ENCODE measurements at regions not wholly inside any gene's neighbourhood (a gene's known extent, or its start where the extent isn't known, plus 50 kb on each side); places are given as distances from the start of the nearest gene placed in this dataset.
"Not testable (repeated sequence)": the region's sequence is repeated elsewhere in the genome, so short reads cannot be mapped to it uniquely, and the experiment has no call there.

DNA sequence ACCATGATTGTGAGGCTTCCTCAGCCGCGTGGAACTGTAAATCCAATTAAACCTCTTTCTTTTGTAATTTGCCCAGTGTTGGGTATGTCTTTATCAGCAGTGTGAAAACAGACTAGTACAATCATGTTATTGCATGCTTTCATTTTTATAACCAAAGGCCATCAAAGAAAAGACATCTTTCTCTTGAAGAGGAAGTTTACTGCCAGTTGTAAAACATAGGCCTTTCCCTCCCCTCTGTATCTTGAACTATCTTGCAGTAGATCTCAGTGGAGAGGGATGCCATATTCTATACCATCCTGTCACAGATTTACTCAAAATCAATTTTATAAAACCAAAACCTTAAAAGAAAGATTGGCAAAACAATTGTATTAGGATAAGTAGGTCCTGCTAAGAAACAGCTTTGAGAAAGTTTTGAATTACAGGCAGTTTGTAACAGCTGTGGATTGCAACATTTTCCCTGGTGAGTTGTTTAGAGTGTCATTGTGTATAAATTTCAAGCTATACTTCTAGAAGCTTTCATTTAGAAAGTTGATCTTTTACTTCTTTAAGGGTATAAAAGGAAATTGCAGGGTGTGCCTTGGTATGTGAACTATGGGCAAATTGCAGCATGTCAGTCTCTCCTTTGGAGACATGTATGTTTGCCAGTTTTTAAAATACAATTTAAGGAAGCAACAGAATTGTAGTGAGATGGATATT is 128.0 kb downstream of the ATP23 start:
- no peak for DNase-seq (ENCODE audit: low read depth)

DNA sequence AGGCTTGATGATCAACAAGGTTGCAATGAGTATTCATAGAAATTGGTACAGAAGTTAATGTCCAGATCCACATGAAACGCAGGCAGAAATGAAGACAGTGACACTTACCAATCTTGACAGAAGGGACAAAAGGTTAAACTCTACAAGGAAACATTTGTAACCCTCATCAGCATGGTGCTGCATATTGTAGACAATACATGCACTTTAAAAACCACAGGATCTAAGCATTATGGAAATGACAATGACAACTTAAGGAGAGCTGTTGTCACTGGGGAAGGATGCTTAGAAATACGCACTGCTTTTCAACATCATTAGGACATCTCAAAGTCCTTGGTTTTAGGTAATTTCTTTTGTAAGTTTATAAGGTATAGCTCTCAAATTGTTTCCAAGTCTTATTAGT is 130.6 kb downstream of the ATP23 start:
- no peak for DNase-seq (ENCODE audit: low read depth)

DNA sequence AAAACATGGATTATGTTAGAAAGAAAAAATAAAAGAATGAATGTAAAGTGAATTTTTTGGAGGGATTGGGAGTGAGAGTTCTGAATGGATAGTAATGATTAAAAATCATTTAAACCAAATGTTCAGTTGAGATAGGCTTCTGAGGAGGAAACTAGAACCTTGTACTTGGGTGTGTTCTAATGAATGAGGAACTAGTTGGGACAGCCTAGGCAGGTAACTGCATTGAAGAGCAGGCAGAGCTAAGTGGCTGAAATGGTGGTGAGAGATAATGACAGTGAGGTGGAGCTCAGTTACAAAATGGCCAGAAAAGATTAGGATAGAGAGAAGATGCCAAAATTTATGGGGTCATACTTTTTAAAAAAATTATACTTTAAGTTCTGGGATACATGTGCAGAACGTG is 132.9 kb downstream of the ATP23 start:
- DNase-seq (ENCODE audit: low read depth) = no peak

DNA sequence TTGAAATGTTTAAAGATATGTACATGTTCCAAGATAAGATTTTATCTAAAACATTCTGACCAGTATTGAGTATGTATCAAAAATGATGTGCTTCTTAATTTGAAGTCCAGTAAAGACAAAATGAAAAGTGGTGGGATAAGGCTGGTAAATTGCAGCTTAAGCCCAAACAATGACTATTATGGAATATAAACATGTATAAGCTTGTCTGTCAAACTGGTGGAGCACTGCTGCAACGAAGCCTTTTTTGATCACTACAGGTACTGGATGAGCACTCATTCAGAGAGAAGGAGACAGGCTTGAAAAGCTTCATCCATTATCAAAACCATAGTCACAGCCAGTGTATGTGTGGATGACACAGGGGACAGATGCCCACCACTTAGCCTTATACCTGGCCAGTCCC is 138.4 kb downstream of the ATP23 start:
- DNase-seq (ENCODE audit: low read depth) = no peak

DNA sequence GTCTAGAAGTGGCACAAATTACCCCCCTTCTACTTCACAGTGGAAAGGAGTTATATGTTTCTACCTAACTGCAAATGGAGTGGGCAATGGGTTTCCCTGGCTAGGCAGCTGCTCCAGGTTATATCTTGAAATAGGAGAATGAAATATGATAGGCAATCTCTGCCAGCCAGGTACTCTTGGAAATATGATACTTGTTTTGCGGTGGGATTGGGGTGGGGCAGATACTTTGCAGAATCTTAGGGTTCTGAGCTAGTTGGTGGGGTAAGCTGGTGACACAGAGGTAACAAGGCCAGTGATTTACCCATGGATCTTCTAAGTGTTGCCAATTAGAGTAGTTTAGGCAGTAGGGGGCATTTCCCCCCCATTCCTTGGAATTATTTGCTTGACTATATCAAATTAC is 140.1 kb downstream of the ATP23 start:
- DNase-seq (ENCODE audit: low read depth) = no peak

DNA sequence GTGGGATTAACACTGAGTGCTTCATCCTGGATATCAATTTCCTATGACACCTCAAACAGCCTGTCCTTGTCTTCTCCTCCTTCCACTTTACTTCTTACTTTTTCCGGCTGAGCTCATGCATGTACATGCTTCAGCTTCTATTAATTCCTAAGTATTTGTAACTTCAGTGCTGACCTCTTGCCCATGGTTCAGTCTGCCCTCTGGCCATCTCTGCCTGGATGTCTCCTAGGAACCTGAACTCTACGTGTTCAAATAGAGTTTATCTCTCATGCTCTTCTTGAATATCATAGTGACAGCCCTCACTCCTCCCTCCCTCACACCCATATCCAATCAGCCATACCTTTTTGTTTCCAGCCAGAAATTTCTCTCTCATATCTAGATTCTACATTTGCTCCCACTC is 141.6 kb downstream of the ATP23 start:
- DNase-seq (ENCODE audit: low read depth) = no peak

DNA sequence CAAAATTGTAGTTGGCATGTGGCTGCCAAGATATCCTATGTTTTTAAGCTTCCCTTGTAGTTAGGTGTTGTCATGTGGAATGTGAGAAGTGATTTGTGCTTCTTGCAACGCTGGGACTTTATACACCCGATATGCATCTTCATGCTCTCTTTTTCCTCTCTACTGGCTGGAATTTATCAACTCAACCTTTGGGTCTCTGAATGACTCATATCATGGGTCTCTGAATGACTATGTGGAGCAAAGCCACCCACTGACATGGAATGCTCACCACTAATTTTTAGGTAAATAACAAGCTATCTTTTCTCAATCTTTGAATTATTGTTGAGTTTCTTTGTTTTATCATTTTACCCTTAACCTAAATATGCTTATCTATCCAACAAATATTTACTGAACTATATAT is 144.6 kb downstream of the ATP23 start:
- DNase-seq (ENCODE audit: low read depth) = no peak

DNA sequence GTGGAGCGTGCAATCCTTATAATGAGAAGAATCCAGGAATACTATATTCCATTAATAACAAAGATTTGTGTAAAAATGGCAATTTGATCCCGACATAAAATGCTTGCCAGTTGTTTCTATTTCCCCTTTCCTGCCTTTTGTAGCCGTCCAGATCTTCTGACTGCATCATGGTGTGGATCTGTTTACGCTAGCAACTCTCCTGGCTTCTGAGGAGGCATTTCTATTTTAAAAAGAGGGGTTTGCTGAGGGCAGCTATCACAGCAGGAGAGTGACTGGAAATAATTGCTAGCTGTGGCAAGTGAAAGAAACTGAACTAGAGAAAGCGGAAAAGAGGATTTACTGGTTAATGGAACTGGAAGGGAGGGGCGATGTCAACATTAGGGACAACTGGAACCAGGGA is 145.6 kb downstream of the ATP23 start:
- no peak for DNase-seq (ENCODE audit: low read depth)

DNA sequence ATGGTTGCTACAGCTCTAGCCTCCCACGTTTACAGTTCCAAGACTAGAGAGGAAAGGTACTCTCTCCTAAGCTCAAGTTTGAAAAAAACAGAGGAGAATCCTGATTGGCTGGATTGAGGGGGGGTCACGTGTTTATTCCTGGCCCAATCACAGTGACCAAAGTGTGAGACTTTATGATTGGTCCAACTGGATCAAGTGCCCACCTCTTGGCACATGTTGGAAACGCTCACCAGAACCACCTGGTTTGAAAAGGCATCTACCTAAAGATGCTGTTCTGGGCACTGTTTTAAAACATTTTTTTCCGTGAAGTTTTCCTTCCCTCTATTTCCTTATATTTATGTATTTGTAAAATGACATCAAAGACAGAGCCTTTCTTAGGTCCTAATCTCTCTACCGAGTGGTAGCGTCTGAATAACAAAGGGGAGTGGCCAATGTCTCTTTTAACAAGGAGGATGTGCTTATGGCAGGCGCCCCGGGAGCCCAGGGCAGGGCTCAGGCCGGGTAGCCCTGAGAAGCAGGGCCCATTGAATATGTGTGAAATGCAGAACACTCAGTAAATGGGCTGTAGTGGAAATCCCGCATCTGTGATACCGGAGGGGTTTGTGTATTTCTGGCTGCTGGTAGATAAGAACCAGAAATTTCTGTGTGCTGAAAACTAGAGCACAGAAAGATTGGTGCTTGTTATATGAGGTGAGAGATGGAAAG is 146.2 kb downstream of the ATP23 start:
- no peak for DNase-seq (ENCODE audit: low read depth)

DNA sequence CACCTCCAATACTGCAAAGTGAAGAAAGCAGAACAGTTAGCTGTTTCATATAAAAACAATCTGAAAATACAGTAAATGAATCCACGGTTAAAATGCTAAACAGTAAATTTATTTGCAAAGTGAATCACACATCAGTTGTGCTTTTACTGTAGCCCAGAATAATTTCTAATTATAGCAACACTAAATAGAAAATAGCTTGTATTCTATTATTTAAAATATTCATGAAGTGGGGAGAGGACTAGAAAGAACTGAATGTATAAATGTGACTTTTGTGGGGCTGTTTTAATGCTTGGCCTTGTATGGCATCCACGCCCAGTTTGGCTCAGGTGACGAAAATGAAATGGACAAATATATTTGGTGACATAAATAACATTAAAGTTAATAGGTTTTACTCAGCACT is 148.2 kb downstream of the ATP23 start:
- DNase-seq (ENCODE audit: low read depth) = no peak

DNA sequence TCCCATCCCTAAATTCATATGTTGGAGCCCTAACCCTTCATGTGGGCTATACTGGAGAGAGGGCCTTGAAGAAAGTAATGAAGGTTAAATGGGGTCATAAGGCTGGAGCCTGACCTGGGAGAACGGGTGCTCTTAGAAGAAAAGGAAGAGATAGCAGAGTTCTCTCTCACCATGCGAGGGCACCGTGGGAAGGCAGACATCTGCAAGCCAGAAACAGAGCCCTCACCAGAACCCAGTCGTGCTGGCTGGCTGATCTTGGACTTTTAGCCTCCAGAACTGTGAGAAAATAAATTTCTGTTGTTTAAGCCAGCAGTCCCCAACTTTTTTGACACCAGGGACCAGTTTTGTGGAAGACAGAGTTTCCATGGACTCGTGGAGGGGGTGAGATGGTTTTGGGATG is 149.3 kb downstream of the ATP23 start:
- no peak for DNase-seq (ENCODE audit: low read depth)

DNA sequence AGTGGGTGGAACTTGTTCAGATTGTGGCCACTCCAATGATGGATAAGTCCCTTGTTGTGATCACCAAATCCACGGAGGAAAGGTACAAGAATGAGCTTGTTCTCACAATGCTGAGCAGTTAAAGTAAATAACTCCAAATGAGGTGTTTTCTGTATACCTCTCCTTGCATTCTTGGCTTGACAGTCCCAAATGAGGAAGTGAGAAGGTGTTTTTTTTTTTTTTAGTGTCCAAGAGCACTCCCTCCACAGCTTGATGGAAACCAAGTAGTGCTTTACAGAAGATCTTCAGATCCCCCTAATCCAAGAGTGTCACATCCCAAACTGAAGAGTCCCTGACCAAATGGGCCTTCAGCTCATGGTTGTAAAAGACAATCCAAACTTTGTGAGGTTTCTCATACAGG is 153.6 kb downstream of the ATP23 start:
- DNase-seq (ENCODE audit: low read depth) = no peak

DNA sequence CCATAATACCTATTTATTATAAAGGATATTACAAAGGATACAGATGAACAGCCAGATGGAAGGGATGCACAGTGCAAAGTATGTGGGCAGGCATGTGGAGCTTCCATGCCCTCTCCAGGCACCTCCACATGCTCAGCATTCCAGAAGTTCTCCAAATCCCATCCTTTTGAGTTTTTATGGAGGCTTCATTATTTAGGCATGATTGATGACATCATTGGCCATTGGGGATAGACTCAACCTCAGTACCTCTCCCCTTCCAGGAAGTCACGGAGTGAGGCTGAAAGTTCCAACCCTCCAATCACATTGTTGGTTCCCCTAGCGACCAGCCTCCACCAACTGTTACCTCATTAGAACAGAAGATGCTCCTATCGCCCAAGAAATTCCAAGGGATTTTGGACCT is 156.4 kb downstream of the ATP23 start:
- peak; percentile 24 for DNase-seq (ENCODE audit: low read depth)

DNA sequence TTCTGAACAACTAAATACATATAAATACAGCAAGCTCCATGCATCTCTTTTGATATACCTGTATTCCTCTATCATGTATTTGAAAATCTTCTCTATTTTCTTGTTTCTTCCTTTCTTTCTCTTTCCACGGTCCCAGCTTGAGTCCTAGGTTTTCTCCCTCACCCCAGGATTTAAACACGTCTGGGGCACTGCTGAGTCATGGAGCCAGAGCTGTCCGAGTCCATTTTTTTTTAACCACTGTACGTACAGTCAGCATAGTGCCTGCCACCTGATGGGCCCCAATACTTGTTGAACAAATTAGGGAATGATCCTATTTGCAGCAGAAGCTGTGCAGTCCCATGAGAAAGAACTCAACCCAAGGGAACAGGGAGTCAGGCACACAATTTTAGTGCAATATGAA is 158.1 kb downstream of the ATP23 start:
- DNase-seq (ENCODE audit: low read depth) = no peak

DNA sequence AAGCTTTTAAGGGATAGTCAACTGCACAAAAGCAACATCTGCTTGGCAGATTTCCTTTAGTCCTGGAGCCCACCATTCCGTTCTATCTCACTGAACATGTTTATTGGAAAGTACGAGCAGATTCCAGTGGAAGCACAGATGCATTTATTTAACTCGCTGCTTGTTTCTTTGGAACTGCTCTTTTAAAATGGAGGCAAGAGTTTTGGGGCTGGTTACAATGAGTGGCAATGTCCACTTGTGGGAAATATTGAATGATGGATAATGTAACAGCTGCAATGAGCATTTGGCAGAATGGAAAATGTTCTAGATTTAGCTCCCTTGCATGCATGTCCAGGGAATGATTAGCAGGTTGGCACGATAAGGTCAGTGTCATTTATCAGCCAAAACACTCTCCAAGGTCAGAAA is 163.0 kb downstream of the ATP23 start:
- DNase-seq (ENCODE audit: low read depth) = no peak

DNA sequence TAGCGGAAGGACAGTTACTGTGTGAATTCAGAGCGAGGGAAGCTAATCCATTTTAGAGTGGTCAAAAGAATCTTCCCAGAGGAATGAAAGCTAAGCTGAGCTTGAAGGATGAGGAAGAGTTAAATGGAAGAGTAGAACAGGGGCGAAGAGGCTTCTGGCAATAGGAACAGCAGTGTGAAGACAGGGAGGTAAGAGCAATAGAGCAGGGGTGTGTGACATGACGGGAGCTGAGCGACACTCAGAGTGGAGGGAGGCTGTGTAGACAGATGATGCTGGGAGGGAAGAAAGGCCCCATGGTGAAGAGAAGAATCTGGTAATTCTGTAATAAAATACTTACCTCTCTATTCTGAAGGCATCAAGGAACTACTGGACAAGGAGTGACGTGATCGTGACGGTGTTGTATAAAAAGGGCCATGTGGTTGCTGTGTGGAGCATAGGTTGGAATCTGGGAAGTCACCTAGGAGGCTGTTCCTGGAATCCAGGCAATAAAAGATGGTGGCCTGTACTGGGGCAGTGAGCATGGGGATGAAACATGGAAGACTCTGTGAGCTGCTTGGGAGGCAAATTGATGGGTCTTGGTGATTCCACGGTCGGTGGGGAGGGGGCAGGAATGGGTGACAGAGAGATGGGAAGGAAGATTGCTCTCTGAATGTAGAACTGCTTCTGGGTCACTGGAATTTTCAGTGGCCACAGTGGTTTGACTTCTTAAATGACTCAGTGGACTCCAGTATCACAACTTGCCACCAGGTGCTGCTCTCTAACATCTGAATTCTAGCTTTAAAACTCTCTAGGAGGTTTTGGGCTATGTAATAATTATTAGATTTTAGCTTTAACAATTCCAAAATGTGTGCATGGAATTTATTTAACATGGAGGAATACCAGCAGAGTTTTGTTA is 164.1 kb downstream of the ATP23 start:
- DNase-seq (ENCODE audit: low read depth) = peak; percentile 11

DNA sequence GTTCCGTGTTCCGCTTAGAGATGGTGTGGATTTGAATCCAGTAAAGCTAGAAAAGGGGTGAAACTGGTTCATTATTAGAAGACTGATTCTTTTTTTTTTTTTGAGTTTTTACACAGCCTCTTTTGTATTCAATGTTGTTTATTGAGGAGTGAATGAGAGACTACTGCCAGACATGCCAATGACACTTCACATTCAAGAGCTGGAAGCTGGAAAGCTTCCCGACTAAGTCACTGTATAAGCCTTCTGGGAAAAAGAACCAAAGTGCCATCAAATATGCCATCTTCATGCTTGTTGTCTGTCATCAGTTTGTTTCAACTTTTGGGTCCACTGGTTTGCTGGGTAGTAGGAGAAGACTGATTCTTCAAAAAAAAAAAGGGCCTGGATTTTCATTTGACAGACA is 164.8 kb downstream of the ATP23 start:
- DNase-seq (ENCODE audit: low read depth) = no peak

DNA sequence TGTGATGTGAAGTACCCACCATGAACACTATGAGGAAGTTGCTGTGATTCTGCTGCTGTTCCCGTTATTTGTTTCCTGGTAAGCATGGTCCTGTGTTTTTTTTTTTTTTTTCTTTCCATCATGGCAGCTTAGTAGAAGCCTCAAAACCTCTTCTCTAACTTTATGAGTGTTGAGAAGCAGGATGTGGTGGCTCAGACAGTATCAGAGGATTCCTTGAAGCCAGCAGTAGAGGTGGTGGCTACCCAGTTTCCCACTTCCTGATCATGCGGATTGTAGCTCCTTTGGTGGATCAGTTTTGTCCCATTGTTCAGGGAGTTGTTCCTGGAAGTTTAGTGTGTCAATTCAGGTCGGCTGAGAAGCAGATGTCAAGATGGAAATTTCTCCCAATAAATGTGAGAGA is 175.8 kb downstream of the ATP23 start:
- no peak for DNase-seq (ENCODE audit: low read depth)

DNA sequence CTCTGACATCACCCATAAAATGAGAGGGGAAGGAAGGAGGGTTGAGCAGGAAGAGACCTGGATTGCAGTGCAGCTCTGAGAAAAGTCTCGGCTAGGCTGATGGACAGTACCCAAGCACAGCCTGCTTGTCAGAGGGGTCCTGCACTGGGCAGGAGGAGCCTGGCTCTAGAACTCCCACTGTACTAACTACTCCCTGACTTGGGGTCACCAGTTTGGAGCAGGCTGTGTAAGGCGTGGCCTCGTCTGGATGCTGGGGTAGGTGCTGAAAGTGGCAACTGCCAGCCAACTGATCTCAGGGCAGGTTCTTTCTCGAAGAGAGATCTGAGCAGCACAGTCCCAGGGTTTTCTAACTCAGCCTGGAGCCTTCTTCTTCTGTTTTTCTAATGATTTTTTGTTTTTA is 176.3 kb downstream of the ATP23 start:
- DNase-seq (ENCODE audit: low read depth) = no peak

DNA sequence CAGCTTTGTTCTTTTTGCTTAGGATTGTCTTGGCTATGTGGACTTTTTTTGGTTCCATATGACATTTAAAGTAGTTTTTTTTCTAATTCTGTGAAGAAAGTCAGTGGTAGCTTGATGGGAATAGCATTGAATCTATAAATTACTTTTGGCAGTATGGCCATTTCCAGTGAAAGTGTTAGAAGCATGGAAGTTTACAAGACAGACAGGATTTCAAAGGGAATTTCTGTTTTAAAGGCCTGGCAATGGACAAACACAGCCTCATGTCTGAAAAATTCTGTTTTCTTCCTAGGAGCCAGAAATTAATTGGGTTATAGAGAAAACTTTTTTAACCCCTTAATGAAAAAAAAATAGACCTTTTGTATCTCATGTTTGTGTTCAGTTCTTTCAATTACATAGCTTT is 184.4 kb downstream of the ATP23 start:
- DNase-seq (ENCODE audit: low read depth) = not testable (repeated sequence)

DNA sequence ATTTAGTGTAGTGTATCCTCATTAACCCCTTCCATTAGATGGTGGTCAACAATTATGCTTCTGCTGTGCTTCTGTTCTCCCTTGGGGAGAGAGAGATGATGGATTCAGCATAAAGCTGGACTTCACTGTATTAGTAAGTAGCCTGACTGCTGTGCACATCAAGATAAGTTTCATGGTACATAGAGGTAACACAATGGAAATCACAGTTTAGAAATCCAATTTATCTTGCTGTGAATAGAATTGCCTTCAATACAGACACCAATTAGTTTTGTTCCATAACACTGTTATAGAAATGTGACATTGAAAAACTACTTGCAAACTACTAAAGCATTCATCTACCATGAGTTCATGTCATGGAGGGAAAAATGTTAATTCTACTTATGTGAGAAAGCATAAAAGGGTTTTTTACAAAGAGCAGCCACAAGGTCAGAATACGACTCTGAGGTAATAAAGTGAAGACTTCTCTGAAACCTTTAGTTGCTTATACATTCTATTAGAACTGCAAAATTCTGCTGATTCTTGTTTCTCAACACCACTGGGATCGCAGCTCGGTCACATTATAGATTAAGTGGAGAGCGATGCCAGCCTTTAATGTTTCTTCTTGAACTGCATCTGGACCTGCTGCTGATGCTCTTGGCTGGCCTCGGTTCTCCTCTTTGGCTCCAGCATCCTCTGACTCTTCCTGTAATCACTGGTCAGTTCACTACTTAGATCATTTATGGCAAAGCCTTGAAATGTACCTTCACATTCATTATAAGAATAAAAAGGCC is 190.8 kb downstream of the ATP23 start:
- no peak for DNase-seq (ENCODE audit: low read depth)

DNA sequence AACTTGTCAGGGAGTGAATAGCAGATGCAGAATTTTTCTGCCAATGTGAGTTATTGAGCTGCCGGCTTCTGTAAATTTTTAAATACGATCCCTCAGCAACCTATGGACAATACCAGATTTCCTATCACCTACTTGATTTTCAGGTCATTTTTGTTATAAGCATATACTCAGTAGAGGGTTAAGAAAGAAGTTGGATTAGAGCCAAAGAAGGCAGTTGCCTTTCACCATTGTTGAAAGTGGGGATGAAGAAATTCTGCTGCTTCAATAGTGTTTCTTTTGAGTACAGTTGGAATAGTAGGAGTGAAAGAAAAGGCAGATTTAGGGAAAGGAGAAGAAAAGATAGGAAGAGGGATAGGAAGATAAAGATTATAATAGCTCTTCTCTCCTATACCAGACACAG is 197.1 kb downstream of the ATP23 start:
- DNase-seq (ENCODE audit: low read depth) = no peak
